B cell (primary cell): ENCODE measurements at regions not wholly inside any gene's neighbourhood (a gene's known extent, or its start where the extent isn't known, plus 50 kb on each side); places are given as distances from the start of the nearest gene placed in this dataset.

Experiments
- EZH2 ChIP-seq: IDR thresholded peaks from 2 replicates; pipeline ENCODE4 v1.6.1; 2012; ENCODE audit warnings: borderline replicate concordance, low read depth, mild to moderate bottlenecking, moderate library complexity, low read length; ENCODE audit not compliant: insufficient read depth, poor library complexity, severe bottlenecking
- TF ChIP-seq, protein P1 (sequence below): fragments of 200-600 bp; IDR thresholded peaks from one replicate; pipeline ENCODE4 v1.8.0; 2022; ENCODE audit warnings: antibody characterized with exemption, mild to moderate bottlenecking

GRCh38 chr1:4087530-4088420 lies 187.7 kb upstream of the C1orf174 start:
- TF ChIP-seq, protein P1, sequence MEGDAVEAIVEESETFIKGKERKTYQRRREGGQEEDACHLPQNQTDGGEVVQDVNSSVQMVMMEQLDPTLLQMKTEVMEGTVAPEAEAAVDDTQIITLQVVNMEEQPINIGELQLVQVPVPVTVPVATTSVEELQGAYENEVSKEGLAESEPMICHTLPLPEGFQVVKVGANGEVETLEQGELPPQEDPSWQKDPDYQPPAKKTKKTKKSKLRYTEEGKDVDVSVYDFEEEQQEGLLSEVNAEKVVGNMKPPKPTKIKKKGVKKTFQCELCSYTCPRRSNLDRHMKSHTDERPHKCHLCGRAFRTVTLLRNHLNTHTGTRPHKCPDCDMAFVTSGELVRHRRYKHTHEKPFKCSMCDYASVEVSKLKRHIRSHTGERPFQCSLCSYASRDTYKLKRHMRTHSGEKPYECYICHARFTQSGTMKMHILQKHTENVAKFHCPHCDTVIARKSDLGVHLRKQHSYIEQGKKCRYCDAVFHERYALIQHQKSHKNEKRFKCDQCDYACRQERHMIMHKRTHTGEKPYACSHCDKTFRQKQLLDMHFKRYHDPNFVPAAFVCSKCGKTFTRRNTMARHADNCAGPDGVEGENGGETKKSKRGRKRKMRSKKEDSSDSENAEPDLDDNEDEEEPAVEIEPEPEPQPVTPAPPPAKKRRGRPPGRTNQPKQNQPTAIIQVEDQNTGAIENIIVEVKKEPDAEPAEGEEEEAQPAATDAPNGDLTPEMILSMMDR, result no peak
- TF ChIP-seq EZH2, result no peak
